NB4 (cell line): ENCODE measurements at regions not wholly inside any gene's neighbourhood (a gene's known extent, or its start where the extent isn't known, plus 50 kb on each side); places are given as distances from the start of the nearest gene placed in this dataset.

Source experiments
- DNase-seq: peaks from one replicate; pipeline ENCODE4 v3.0.0; 2010; ENCODE audit warnings: low read depth
- H3K4me3 ChIP-seq: one replicate; pipeline ENCODE4 v1.5.1; 2011; ENCODE audit warnings: mild to moderate bottlenecking, low read depth, low read length, moderate library complexity
- MYC ChIP-seq: IDR thresholded peaks from 2 replicates; pipeline ENCODE4 v1.6.1; 2011; ENCODE audit warnings: low read depth, low read length
- POLR2A ChIP-seq: IDR thresholded peaks from 2 replicates; pipeline ENCODE4 v1.6.1; 2011; ENCODE audit warnings: mild to moderate bottlenecking; ENCODE audit not compliant: insufficient read length; ENCODE audit errors: extremely low read depth
- TF ChIP-seq, protein P1 (sequence below): IDR thresholded peaks from 2 replicates; pipeline ENCODE4 v1.6.1; 2011; ENCODE audit warnings: low read depth, low read length
- TF ChIP-seq, protein P2 (sequence below): IDR thresholded peaks from one replicate; pipeline ENCODE4 v1.5.1; 2012; ENCODE audit warnings: low read depth, low read length

DNA sequence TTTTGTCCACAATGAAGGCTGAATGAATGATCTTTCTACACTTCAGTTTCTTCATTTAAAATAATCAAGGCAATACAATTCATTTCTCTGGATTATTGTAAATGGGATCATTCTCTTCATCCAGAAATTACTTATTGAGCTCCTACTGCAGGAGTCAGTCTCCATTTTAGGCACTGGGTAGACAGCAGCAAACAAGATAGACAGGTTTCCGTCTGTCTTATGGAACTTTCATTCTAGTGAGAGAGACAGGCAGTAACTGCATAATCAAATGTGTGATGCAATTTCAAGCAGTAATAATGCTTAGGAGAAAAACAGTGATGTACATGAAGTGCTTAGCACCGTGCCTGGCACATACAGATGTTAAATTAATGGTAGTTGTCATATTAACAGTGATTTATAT is 118.9 kb downstream of the SUDS3 start:
- TF ChIP-seq, protein P1, sequence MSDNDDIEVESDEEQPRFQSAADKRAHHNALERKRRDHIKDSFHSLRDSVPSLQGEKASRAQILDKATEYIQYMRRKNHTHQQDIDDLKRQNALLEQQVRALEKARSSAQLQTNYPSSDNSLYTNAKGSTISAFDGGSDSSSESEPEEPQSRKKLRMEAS: no peak
- TF ChIP-seq POLR2A: no peak
- TF ChIP-seq, protein P2, sequence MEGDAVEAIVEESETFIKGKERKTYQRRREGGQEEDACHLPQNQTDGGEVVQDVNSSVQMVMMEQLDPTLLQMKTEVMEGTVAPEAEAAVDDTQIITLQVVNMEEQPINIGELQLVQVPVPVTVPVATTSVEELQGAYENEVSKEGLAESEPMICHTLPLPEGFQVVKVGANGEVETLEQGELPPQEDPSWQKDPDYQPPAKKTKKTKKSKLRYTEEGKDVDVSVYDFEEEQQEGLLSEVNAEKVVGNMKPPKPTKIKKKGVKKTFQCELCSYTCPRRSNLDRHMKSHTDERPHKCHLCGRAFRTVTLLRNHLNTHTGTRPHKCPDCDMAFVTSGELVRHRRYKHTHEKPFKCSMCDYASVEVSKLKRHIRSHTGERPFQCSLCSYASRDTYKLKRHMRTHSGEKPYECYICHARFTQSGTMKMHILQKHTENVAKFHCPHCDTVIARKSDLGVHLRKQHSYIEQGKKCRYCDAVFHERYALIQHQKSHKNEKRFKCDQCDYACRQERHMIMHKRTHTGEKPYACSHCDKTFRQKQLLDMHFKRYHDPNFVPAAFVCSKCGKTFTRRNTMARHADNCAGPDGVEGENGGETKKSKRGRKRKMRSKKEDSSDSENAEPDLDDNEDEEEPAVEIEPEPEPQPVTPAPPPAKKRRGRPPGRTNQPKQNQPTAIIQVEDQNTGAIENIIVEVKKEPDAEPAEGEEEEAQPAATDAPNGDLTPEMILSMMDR: no peak
- no peak overlapping the region for H3K4me3 ChIP-seq
- no peak for DNase-seq

DNA sequence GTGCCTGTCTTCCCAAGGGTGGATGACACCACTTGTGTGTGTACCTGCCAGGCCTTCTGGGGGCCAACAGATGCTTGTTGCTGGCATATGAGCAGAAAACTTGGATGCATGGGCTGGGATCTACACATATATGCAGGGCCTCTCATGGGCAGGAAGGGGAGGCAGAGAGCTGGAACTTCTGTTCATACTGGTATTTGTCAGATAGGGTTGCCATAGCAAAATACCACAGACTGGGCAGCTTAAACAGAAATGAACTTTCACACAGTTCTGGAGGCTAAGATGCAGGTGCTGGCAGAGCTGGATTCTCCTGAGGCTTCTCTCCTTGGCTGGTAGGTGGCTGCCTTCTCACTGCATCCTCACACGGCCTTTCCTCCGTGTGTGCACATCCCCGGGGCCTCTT is 121.8 kb downstream of the SUDS3 start:
- DNase-seq: peak; percentile 6
- no peak overlapping the region for H3K4me3 ChIP-seq
- TF ChIP-seq, protein P2: no peak
- TF ChIP-seq MYC: no peak
- TF ChIP-seq, protein P1: no peak
- no peak for TF ChIP-seq POLR2A

DNA sequence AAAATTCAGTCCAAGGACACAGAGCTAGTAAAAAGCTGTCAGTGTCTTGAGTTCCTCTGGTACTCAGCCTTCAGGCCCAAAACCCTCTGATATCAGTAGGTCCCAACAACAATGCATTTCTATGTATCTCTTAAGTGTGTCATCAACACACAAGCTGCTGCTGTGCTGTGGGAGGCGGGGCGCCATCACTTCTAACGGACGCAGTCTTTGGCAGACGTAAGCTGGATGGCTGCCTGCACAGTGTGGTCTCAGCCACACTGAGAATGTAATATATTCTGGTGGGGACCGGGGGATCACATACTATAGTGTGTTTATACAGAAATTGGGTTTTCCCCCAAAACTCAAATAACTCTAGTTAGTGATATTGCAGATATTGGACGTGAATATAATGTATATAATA is 123.9 kb downstream of the SUDS3 start:
- TF ChIP-seq, protein P2: no peak
- TF ChIP-seq, protein P1: no peak
- TF ChIP-seq POLR2A (no peak), MYC (no peak)
- DNase-seq: no peak
- H3K4me3 ChIP-seq: no peak overlapping the region

DNA sequence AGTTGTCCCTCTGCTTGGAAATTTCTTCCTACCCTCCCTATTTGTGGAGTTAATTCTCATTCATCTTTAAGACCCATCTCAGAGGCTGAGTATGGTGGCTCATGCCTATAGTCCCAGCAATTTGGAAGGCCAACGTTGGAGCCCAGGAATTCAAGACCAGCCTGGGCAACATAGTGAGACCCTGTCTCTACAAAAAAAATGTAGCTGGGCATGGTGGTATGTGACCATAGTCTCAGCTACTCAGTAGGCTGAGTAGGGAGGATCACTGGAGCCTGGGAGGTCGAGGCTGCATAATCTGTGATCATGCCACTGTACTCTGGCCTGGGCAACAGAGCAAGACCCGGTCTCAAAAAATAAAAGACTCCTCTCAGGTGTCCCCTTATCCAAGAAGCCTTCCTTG is 125.1 kb downstream of the SUDS3 start:
- no peak overlapping the region for H3K4me3 ChIP-seq
- DNase-seq: no peak
- TF ChIP-seq MYC: no peak
- no peak for TF ChIP-seq POLR2A

DNA sequence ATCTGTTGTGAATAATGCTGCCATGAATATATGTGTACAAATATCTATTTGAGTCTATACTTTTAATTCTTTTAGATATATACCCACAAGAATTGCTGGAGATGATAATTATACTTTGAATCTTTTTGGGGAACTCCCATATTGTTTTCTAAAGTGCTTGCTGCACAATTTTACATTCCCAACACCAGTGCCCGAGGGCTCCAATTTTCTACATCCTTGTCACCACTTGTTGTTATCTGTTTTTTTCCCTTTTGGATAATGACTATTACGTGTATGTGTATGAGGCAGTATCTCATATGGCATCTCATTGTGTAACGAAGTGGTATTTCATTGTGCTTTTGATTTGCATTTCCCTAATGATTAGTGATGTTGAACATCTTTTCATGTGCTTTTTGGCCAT is 127.1 kb downstream of the SUDS3 start:
- TF ChIP-seq POLR2A (no peak), MYC (no peak)
- TF ChIP-seq, protein P1: no peak
- TF ChIP-seq, protein P2: no peak
- DNase-seq: no peak
- no peak overlapping the region for H3K4me3 ChIP-seq

DNA sequence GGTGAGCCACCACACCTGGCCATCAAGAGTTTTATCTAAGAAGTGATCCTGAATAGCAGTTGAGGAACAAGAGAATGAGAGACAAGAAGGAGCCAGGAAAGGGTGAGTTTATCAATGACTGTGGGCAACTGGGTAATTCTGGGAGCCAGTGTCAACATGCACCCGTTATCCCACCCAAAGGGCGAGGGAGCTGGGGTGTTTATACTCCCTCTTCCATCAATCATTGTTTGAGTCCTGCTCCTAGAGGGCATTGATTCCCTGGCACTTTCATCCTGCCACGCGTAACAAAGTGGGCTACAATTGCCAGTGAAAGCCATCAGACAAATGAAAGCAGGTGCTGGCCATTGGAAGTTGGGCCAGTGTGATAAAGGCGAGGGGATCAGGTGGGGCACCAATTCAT is 136.3 kb downstream of the SUDS3 start:
- no peak for DNase-seq
- TF ChIP-seq MYC (no peak), POLR2A (no peak)
- TF ChIP-seq, protein P2: no peak
- TF ChIP-seq, protein P1: no peak
- no peak overlapping the region for H3K4me3 ChIP-seq
